Gastrocnemius medialis (tissue), 4 donors: ENCODE measurements at regions not wholly inside any gene's neighbourhood (a gene's known extent, or its start where the extent isn't known, plus 50 kb on each side); places are given as distances from the start of the nearest gene placed in this dataset.

Experiments
- POLR2A ChIP-seq, 2 donors: fragments of 450-650 bp; IDR thresholded peaks; one replicate each; pipeline ENCODE4 v1.6.1; 2017; ENCODE audit warnings: antibody characterized with exemption in 2 of 2, mild to moderate bottlenecking in 2 of 2, moderate library complexity in 2 of 2
- TF ChIP-seq, protein P1 (sequence below), 5 experiments: fragments of 450-650 bp in 3 of 5; fragments of 200-600 bp in 2 of 5; sonication (generic) in 2 of 5; IDR thresholded peaks in 4 of 5; conservative IDR thresholded peaks in 1 of 5; 1 replicate in 4 of 5; 2 replicates in 1 of 5; pipeline ENCODE4 v1.5.1; 2016 to 2019; ENCODE audit warnings: antibody characterized with exemption in 5 of 5, mild to moderate bottlenecking in 3 of 5, moderate library complexity in 3 of 5

DNA sequence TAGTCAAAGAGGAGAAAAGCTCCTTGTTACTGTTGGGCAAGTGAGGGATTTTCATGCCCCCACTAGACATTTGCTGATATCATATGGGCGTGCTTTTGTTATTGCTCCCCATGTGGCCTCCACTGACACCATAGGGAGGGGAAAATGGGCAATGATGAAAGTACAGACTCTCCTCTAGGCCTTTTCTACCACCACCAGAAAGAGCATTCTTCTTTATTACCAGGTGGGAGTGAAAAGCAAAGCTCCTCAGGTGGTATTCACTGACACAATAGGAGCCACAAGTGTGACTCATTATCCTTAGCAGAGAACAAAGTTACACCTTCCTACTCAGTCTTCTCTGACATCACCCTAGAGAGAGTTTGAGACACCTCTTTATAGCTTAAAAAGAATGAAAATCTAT, 667.1 kb downstream of the LTN1 start:
- TF ChIP-seq, protein P1, sequence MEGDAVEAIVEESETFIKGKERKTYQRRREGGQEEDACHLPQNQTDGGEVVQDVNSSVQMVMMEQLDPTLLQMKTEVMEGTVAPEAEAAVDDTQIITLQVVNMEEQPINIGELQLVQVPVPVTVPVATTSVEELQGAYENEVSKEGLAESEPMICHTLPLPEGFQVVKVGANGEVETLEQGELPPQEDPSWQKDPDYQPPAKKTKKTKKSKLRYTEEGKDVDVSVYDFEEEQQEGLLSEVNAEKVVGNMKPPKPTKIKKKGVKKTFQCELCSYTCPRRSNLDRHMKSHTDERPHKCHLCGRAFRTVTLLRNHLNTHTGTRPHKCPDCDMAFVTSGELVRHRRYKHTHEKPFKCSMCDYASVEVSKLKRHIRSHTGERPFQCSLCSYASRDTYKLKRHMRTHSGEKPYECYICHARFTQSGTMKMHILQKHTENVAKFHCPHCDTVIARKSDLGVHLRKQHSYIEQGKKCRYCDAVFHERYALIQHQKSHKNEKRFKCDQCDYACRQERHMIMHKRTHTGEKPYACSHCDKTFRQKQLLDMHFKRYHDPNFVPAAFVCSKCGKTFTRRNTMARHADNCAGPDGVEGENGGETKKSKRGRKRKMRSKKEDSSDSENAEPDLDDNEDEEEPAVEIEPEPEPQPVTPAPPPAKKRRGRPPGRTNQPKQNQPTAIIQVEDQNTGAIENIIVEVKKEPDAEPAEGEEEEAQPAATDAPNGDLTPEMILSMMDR (IDR thresholded peaks at IDR 0.05 in 4 of 5, conservative IDR thresholded peaks at IDR 0.05 in 1 of 5) = no peak
- no peak for TF ChIP-seq POLR2A (IDR thresholded peaks at IDR 0.05)
